ENCODE measurements at regions not wholly inside any gene's neighbourhood (a gene's known extent, or its start where the extent isn't known, plus 50 kb on each side); places are given as distances from the start of the nearest gene placed in this dataset.

DNA sequence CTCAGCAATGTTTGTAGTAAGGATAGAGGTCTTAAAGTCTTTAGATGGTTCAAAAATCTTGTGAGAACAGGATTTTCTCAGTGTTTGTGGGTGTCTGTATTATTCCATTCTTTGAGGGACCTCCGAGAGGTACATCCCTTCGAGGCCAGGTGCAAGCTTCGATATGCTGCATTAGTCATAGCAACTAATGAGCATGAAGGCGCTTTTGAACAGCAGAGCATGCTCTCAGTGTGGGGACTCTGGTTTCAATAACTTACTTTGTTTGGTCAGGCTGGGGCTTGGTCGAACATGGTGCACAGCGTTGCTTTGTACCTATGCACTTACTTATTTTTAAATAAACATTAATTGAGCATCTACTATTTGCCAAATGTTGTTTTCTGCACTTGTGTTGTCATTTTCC lies 297.9 kb downstream of the CLIC5 start:
- TF ChIP-seq YY1 (IDR thresholded peaks at IDR 0.05; ENCODE audit: insufficient read depth, insufficient read length) (no peak), ZNF274 (IDR thresholded peaks at IDR 0.05; ENCODE audit: low read depth, low read length) (no peak), SUZ12 (IDR thresholded peaks at IDR 0.05; ENCODE audit: extremely low read depth, insufficient read depth, insufficient read length) (no peak)

Data from NT2/D1 (cell line).